SU-DHL-6 (cell line): ENCODE measurements at regions not wholly inside any gene's neighbourhood (a gene's known extent, or its start where the extent isn't known, plus 50 kb on each side); places are given as distances from the start of the nearest gene placed in this dataset.

Experiments
- H2AFZ ChIP-seq: fragments of 200-600 bp; sonication (generic); 2 replicates; pipeline ENCODE4 v1.6.1; 2014; ENCODE audit warnings: low read depth, mild to moderate bottlenecking, moderate library complexity, mixed read lengths, antibody characterized with exemption, low read length; ENCODE audit not compliant: severe bottlenecking
- H3F3A ChIP-seq: fragments of 200-600 bp; shearing (Covaris generic); 2 replicates; pipeline ENCODE4 v1.6.0; 2016; ENCODE audit warnings: antibody characterized with exemption, mild to moderate bottlenecking; ENCODE audit not compliant: insufficient read depth
- H3K27ac ChIP-seq: fragments of 200-600 bp; sonication (generic); 2 replicates; pipeline ENCODE4 v1.5.1; 2016; ENCODE audit warnings: low read depth, mild to moderate bottlenecking, low read length, moderate library complexity, mixed read lengths
- H3K27me3 ChIP-seq: fragments of 200-600 bp; sonication (generic), shearing (Covaris generic); 2 replicates; pipeline ENCODE4 v1.6.0; 2014; ENCODE audit warnings: mild to moderate bottlenecking, low read length
- H3K36me3 ChIP-seq: fragments of 200-600 bp; sonication (generic); 2 replicates; pipeline ENCODE4 v1.6.1; 2014; ENCODE audit warnings: mild to moderate bottlenecking, low read length, mixed read lengths
- H3K4me2 ChIP-seq: fragments of 300-600, 200-600 bp; shearing (Covaris generic), sonication (generic); 2 replicates; pipeline ENCODE4 v1.6.0; 2014; ENCODE audit warnings: low read length, low read depth, mild to moderate bottlenecking; ENCODE audit not compliant: poor library complexity, severe bottlenecking
- H3K4me3 ChIP-seq: fragments of 200-600 bp; sonication (generic); 2 replicates; pipeline ENCODE4 v1.5.1; 2014; ENCODE audit warnings: antibody characterized with exemption, low read length, mild to moderate bottlenecking, mixed read lengths; ENCODE audit not compliant: insufficient read depth, poor library complexity, severe bottlenecking
- H3K79me2 ChIP-seq: fragments of 200-600 bp; sonication (generic); 2 replicates; pipeline ENCODE4 v1.6.1; 2014; ENCODE audit warnings: mild to moderate bottlenecking, low read length, moderate library complexity; ENCODE audit not compliant: insufficient read depth
- H3K9ac ChIP-seq: fragments of 200-600 bp; sonication (generic); 2 replicates; pipeline ENCODE4 v1.7.0; 2014; ENCODE audit warnings: mild to moderate bottlenecking, low read length
- H3K9me2 ChIP-seq: fragments of 200-600 bp; sonication (generic); replicated peaks from 2 replicates; pipeline ENCODE4 v1.6.1; 2014; ENCODE audit warnings: low read length; ENCODE audit not compliant: insufficient read depth
- H3K9me3 ChIP-seq: fragments of 200-600 bp; sonication (generic); 2 replicates; pipeline ENCODE4 v1.6.1; 2014; ENCODE audit warnings: low read length, mixed read lengths; ENCODE audit not compliant: insufficient read depth
- H4K20me1 ChIP-seq: fragments of 200-600 bp; sonication (generic); 2 replicates; pipeline ENCODE4 v1.6.1; 2014; ENCODE audit warnings: low read depth, mild to moderate bottlenecking, antibody characterized with exemption, low read length, moderate library complexity, mixed read lengths
- CTCF ChIP-seq: fragments of 200-600 bp; sonication (generic); IDR thresholded peaks from one replicate; pipeline ENCODE4 v1.5.1; 2017; ENCODE audit warnings: antibody characterized with exemption, mild to moderate bottlenecking, low read length, moderate library complexity; ENCODE audit not compliant: insufficient read depth, poor library complexity, severe bottlenecking
- EZH2phosphoT487 ChIP-seq: fragments of 200-600 bp; sonication (generic), shearing (Covaris generic); conservative IDR thresholded peaks from 2 replicates; pipeline ENCODE4 v1.6.1; 2018; ENCODE audit warnings: mild to moderate bottlenecking, antibody characterized with exemption, low read length, moderate library complexity, mixed read lengths

GRCh38 chr3:107064405-107065060, 312.7 kb upstream of the CCDC54 start:
- TF ChIP-seq EZH2phosphoT487 (no peak), CTCF (peak; percentile 84)
- Histone ChIP-seq H3K27ac (no peak overlapping the region), H3K27me3 (no peaks in the 10 kb centered on the region), H3K4me3 (no peak overlapping the region), H3F3A (no peaks in the 10 kb centered on the region), H3K9me2 (no peaks in the 10 kb centered on the region), H3K79me2 (no peaks in the 10 kb centered on the region), H3K36me3 (no peaks in the 10 kb centered on the region), H4K20me1 (no peaks in the 10 kb centered on the region), H3K9me3 (no peaks in the 10 kb centered on the region), H2AFZ (no peak overlapping the region), H3K4me2 (no peak overlapping the region), H3K9ac (no peak overlapping the region)

- Histone ChIP-seq H3K79me2 (no peaks in the 10 kb centered on the region), H3F3A (no peaks in the 10 kb centered on the region), H4K20me1 (no peaks in the 10 kb centered on the region), H3K9me2 (no peaks in the 10 kb centered on the region), H3K4me3 (no peak overlapping the region), H3K9ac (no peak overlapping the region), H3K27ac (no peak overlapping the region), H3K27me3 (no peaks in the 10 kb centered on the region), H2AFZ (no peak overlapping the region), H3K4me2 (no peak overlapping the region), H3K9me3 (no peaks in the 10 kb centered on the region), H3K36me3 (no peaks in the 10 kb centered on the region)
- TF ChIP-seq EZH2phosphoT487 (no peak), CTCF (no peak)
These were observed 312.0 kb upstream of the CCDC54 start for GRCh38 chr3:107065094-107065861.

- Histone ChIP-seq H3K4me3 (no peak overlapping the region), H4K20me1 (no peaks in the 10 kb centered on the region), H3K9me2 (no peaks in the 10 kb centered on the region), H3K9ac (no peak overlapping the region), H3K9me3 (no peaks in the 10 kb centered on the region), H2AFZ (no peak overlapping the region), H3K4me2 (no peak overlapping the region), H3K79me2 (no peaks in the 10 kb centered on the region), H3K36me3 (no peaks in the 10 kb centered on the region), H3K27ac (no peak overlapping the region), H3K27me3 (no peaks in the 10 kb centered on the region), H3F3A (no peaks in the 10 kb centered on the region)
- TF ChIP-seq CTCF, result no peak
- no peak for TF ChIP-seq EZH2phosphoT487
These were observed 309.8 kb upstream of the CCDC54 start for GRCh38 chr3:107067421-107067820.
